ENCODE measurements at regions not wholly inside any gene's neighbourhood (a gene's known extent, or its start where the extent isn't known, plus 50 kb on each side); places are given as distances from the start of the nearest gene placed in this dataset.

DNA sequence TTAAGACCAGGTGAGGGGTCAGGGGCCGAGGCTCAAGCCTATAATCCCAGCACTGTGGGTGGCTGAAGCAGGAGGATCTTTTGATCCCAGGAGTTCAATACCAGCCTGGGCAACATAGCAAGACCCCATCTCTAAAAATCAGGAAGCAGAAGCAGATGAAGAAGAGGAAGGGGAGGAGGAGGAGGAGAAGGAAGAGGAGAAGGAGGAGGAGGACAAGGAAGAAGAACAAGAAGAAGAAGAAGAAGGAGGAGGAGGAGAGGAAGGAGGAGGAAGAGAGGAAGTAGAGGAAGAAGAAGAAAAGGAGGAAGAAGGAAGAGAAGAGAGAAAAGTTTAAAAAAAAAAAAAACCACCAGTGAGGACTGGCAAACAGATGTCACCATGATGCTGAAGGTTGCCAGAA lies 92.0 kb upstream of the TMEM26 start:
- no peak for DNase-seq

DNA sequence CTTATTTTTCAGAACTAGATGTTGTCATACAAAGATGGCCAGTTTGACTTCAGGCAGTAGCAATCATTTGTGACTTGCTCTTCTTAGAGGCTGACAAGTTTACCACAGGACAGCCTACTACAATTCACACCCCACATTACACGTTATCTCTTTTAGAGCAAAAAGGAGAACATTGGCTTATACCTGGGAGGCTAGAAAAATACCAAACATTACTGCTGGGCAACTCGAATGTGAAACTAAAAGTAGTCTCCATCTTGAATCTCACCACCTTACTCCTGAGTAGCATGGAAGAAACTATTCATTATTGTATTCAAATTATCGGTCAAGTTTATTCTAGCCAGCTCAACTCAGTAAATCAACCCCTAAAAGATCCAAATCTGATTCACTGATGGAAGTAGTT lies 90.7 kb upstream of the TMEM26 start:
- DNase-seq = no peak

DNA sequence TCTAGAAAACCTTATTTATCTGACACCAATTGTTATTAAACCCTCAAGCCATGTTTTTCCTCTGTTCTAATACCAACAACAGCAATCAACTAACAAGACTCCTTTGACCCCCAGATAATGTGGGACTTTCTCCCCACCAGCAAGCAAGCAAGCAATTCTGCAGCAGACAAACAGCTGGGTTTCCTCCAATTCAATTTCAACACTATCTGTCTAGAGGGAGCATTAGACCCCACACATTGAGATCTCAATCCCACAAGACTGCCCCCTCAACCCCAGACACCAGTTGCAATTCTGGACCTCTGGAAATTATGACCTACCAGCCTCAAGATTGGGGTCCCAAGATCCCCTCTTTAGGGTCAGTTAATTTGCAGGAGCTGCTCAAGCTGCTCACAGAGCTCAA lies 89.4 kb upstream of the TMEM26 start:
- no peak for DNase-seq

DNA sequence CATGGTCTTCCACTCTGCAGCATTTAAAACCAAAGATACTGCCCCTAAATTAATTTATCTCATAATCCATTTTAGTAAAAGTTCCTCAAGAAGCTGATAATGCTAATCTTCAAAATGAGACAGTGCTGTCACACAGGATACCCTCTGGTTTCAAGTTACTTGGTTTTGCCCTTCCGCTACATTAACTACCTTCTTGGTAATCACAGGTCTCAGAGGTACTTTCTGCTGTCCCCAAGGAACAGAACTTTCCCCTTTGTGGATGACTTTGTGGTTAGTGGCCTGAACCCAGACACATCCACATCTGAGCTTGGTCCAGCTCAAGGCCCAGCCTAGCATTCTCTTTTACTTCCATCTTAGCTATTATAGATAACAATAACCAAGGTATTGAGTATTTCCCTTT lies 88.8 kb upstream of the TMEM26 start:
- no peak for DNase-seq

DNA sequence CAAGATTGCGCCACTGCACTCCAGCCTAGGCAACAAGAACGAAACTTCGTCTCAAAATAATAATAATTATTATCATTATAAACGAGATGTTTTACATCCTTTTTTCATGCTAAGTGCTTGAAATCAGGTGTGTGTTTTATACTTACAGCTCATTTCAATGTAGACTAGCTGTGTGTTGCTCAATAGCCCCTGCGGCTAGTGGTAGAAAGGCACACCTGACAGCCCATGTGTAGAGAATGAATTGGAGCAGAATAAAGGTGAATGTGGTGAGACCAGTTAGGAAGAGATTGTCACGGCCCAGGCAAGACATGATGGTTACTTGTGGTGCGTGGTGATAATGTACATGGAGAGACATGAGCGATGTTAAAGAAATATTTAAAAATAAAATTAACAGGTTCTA lies 86.7 kb upstream of the TMEM26 start:
- no peak for DNase-seq

DNA sequence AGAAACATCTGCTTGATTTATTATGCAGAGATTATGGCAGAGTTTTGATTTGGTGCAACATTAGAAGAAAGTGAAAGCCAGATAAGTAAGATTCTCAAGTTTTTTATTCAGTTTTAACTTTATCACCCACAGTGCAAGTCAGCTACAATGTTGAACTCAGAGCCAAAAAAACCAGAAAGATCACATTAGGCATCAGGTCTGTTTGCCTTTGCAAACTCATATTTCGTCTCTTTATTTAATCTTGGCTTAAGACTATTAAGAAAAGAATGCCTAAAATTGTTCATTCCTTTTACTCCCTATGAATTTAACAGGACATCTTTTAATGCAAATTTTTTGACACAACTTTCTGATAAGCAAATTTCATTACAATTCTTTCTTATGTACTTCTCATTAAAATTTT lies 76.0 kb upstream of the TMEM26 start:
- DNase-seq = no peak

DNA sequence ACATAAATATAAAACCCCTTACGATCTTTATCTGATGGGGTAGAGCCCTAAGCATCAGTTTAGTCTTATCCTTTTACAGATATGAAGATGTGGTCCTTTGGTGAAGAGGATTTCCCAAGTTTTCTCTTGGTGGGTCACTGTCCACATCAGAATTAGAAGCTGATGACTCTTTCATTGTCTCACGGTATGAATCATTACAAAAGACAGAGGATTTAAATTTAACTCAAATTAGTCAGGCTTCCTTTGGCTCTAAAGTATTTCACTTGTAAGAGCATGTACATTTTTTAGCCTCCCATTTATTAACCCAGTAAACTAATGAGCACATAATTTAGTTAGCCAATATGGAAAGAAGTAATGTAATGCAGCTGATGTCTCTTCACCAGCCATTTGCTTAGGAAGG lies 49.9 kb upstream of the TMEM26 start:
- DNase-seq = no peak
